ENCODE measurements at regions not wholly inside any gene's neighbourhood (a gene's known extent, or its start where the extent isn't known, plus 50 kb on each side); places are given as distances from the start of the nearest gene placed in this dataset.

- TF ChIP-seq, protein P1, sequence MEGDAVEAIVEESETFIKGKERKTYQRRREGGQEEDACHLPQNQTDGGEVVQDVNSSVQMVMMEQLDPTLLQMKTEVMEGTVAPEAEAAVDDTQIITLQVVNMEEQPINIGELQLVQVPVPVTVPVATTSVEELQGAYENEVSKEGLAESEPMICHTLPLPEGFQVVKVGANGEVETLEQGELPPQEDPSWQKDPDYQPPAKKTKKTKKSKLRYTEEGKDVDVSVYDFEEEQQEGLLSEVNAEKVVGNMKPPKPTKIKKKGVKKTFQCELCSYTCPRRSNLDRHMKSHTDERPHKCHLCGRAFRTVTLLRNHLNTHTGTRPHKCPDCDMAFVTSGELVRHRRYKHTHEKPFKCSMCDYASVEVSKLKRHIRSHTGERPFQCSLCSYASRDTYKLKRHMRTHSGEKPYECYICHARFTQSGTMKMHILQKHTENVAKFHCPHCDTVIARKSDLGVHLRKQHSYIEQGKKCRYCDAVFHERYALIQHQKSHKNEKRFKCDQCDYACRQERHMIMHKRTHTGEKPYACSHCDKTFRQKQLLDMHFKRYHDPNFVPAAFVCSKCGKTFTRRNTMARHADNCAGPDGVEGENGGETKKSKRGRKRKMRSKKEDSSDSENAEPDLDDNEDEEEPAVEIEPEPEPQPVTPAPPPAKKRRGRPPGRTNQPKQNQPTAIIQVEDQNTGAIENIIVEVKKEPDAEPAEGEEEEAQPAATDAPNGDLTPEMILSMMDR (IDR thresholded peaks at IDR 0.05; ENCODE audit: insufficient read depth, low read depth, low read length), result no peak
- no peaks in the 10 kb centered on the region for H3K36me3 ChIP-seq (ENCODE audit: control insufficient read depth, insufficient read depth, low read length)
Observed at GRCh38 chr22:49178246-49179005, 649.2 kb downstream of the BRD1 start.

GRCh38 chr22:49177666-49178065, 650.0 kb downstream of the BRD1 start:
- ChIA-PET POLR2A (no interaction called here), CTCF (no interaction called here)
- Histone ChIP-seq H3K36me3 (ENCODE audit: control insufficient read depth, insufficient read depth, low read length) (no peaks in the 10 kb centered on the region), H3K4me3 (ENCODE audit: low read depth, low read length) (no peak overlapping the region), H3K27me3 (ENCODE audit: control insufficient read depth, insufficient read depth, low read length) (no peaks in the 10 kb centered on the region)
- TF ChIP-seq, protein P1 (IDR thresholded peaks at IDR 0.05; ENCODE audit: insufficient read depth, low read depth, low read length), result no peak
- no peak for DNase-seq (ENCODE audit: low read depth)

More at GRCh38 chr22:49178246-49179005, 649.2 kb downstream of the BRD1 start:
- Histone ChIP-seq H3K4me3 (ENCODE audit: low read depth, low read length) (no peak overlapping the region), H3K27me3 (ENCODE audit: control insufficient read depth, insufficient read depth, low read length) (no peaks in the 10 kb centered on the region)
- POLR2A ChIA-PET, result no interaction called here
- no peak for DNase-seq (ENCODE audit: low read depth)
- CTCF ChIA-PET, result no interaction called here

- Histone ChIP-seq H3K4me3 (ENCODE audit: low read depth, low read length) (no peak overlapping the region), H3K36me3 (ENCODE audit: control insufficient read depth, insufficient read depth, low read length) (no peaks in the 10 kb centered on the region), H3K27me3 (ENCODE audit: control insufficient read depth, insufficient read depth, low read length) (no peaks in the 10 kb centered on the region)
- CTCF ChIA-PET, result no interaction called here
- TF ChIP-seq, protein P1 (IDR thresholded peaks at IDR 0.05; ENCODE audit: insufficient read depth, low read depth, low read length), result no peak
- POLR2A ChIA-PET, result no interaction called here
- DNase-seq (ENCODE audit: low read depth), result no peak
Observed at GRCh38 chr22:49176956-49177355, 650.7 kb downstream of the BRD1 start.

DNA sequence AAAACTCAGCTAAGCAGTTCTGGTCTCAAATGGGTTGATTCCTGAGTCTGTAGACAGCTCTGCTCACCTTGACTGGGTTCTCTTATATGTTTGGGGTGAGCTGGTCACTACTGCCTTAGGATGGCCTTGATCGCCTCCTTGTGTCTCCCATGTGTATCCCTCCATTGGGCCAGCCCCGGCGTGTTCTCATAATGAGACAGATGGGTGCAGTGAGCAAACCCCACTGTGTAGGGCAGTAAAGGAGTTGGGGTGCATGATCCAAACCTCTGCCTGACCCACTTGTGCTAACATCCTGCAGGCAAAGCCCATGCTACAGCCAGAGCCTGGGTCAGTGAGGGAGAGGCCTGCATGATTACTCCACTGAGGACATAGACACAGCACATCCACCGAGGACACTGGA, 657.6 kb downstream of the BRD1 start:
- TF ChIP-seq, protein P1 (IDR thresholded peaks at IDR 0.05; ENCODE audit: insufficient read depth, low read depth, low read length), result no peak
- CTCF ChIA-PET, result no interaction called here

GRCh38 chr22:49169074-49169744, 658.5 kb downstream of the BRD1 start:
- Histone ChIP-seq H3K36me3 (ENCODE audit: control insufficient read depth, insufficient read depth, low read length) (no peaks in the 10 kb centered on the region), H3K4me3 (ENCODE audit: low read depth, low read length) (no peak overlapping the region), H3K27me3 (ENCODE audit: control insufficient read depth, insufficient read depth, low read length) (no peaks in the 10 kb centered on the region)
- POLR2A ChIA-PET, result no interaction called here
- TF ChIP-seq, protein P1 (IDR thresholded peaks at IDR 0.05; ENCODE audit: insufficient read depth, low read depth, low read length), result no peak
- CTCF ChIA-PET, result no interaction called here
- DNase-seq (ENCODE audit: low read depth), result no peak

More for the DNA sequence above, 657.6 kb downstream of the BRD1 start:
- H3K36me3 ChIP-seq (ENCODE audit: control insufficient read depth, insufficient read depth, low read length), result no peaks in the 10 kb centered on the region
- H3K4me3 ChIP-seq (ENCODE audit: low read depth, low read length), result no peak overlapping the region
- POLR2A ChIA-PET, result no interaction called here
- H3K27me3 ChIP-seq (ENCODE audit: control insufficient read depth, insufficient read depth, low read length), result no peaks in the 10 kb centered on the region
- DNase-seq (ENCODE audit: low read depth), result no peak

All from BJ (cell line).